DOHH2 (cell line): ENCODE measurements at regions not wholly inside any gene's neighbourhood (a gene's known extent, or its start where the extent isn't known, plus 50 kb on each side); places are given as distances from the start of the nearest gene placed in this dataset.

ENCODE experiments used
- CTCF ChIP-seq: fragments of 200-600 bp; sonication (generic); IDR thresholded peaks from one replicate; pipeline ENCODE4 v1.5.1; 2014; ENCODE audit warnings: antibody characterized with exemption, mild to moderate bottlenecking, low read depth, low read length; ENCODE audit not compliant: poor library complexity, severe bottlenecking
- EZH2phosphoT487 ChIP-seq: fragments of 200-600 bp; sonication (generic); IDR thresholded peaks from 2 replicates; pipeline ENCODE4 v1.6.1; 2017; ENCODE audit warnings: borderline replicate concordance, mild to moderate bottlenecking, antibody characterized with exemption, low read length, moderate library complexity, mixed read lengths

GRCh38 chr13:50358231-50359040 lies 343.2 kb downstream of the KCNRG start:
- TF ChIP-seq CTCF = no peak
- TF ChIP-seq EZH2phosphoT487 = no peak
